HTR-8/SVneo (cell line): ENCODE measurements at regions not wholly inside any gene's neighbourhood (a gene's known extent, or its start where the extent isn't known, plus 50 kb on each side); places are given as distances from the start of the nearest gene placed in this dataset.

Experiments
- DNase-seq: peaks from one replicate; pipeline ENCODE4 v3.0.0; 2011; ENCODE audit warnings: low spot score, mixed read lengths; ENCODE audit not compliant: insufficient read length
- FAIRE-seq: peaks from 2 replicates; lab custom pipeline; 2011; peaks lifted over from hg19 to GRCh38; lab: Jason Lieb, UNC

DNA sequence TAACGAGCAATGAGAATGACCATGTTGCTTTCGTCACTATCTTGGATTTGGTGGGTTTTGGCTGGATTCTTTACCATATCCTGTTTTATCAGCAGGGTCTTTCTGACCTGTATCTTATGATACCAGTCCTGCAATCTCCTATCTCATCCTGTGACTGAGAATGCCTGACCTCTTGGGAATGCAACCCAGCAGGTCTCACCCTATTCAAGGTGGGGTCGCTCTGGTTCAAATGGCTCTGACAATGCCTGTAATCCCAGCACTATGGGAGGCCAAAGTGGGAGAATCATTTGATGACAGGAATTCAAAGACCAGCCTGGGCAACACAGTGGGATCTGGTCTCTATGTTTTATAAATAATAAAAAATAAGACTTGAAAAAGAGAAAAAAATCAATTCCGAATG is 173.5 kb downstream of the ACTR3 start:
- FAIRE-seq, result no peak
- DNase-seq, result no peak

DNA sequence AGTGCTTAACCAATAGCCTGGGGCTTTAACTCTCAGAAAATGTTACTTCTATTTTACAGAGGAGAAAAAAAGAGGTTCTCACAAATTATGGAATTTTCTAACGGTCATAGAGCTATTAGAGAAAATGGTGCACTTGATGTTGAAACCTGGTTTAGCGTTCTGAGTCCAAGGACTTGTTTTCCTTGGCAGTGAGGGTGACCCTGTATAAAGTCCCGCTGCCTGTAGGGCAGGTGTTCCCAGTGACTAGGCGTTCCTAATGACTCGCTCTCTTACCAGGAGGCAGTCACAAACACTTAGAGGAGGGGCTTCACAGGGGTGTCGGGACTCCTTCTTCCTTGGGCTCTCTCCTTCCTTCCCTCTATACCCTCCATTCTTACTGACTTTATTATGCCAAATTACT is 175.8 kb downstream of the ACTR3 start:
- FAIRE-seq (no peak), DNase-seq (no peak)

DNA sequence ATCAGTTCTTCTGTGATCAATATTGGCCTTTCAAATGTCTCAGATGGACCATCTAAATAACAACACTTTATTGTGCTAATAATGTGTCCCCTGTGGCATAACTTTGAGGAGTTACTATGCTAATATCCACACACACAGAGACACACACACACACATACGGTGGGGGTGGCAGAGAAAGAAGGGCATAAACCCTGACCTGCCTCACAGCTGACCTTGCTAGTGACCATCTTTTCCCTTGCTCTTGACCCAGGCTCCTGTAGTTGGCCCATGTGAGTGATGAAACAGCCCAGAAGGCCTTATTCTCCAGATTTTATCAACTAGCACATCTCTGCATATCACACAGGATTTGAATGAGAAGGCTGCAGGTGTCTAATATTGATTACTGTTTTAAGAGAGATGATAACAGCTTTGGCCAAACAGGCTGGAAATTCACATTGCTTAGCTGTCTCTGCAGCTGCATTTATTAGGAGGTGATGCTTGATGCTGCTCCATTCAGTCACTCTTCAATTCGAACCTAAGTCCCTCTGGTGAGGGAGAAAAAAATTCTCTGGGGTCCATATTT is 176.4 kb downstream of the ACTR3 start:
- FAIRE-seq, result no peak
- no peak for DNase-seq

- FAIRE-seq (no peak), DNase-seq (no peak)
Observed at GRCh38 chr2:114068438-114068837, 178.5 kb downstream of the ACTR3 start.

GRCh38 chr2:114076961-114077360 is 187.1 kb downstream of the ACTR3 start:
- DNase-seq, result no peak
- no peak for FAIRE-seq

GRCh38 chr2:114079366-114080004 is 189.6 kb downstream of the ACTR3 start:
- DNase-seq (no peak), FAIRE-seq (no peak)

GRCh38 chr2:114082731-114083433 is 193.0 kb downstream of the ACTR3 start:
- DNase-seq, result no peak
- no peak for FAIRE-seq

GRCh38 chr2:114083717-114084387 is 194.0 kb downstream of the ACTR3 start:
- DNase-seq (no peak), FAIRE-seq (no peak)

- FAIRE-seq (no peak), DNase-seq (no peak)
Observed at GRCh38 chr2:114085238-114085637, 195.3 kb downstream of the ACTR3 start.

GRCh38 chr2:114085992-114086391 is 196.1 kb downstream of the ACTR3 start:
- FAIRE-seq (no peak), DNase-seq (no peak)

DNA sequence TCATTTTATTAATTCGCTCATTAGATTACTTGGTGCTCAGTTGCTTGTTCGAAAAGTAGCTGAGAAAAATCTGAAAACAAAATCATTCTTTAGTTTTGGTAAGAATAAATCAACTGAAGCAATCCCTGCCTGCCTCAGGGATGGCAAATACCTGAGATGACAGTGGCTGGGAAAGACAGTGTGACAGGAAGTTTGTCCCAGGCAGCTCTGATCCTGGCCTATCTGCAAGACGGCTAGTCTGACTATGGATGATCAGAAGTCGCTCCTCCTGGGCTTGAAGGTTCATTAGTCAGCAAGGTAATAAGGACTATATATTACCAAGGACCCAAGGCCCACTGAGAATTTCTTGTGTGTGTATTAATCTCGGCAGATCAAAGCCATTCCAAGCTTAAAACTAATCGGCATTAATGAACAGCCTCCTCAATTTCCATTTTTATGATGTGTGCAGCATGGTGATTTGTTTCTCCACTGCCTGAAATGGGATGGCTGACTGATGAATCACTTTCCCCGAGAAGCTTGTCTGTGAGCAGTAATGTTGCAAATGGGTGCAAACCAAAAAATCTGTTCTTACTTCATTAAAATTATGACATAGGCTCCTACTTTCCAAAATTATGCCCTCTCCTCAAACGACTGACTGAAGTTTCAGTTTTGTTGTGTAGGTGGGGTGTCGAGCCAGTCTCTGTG is 199.9 kb downstream of the ACTR3 start:
- DNase-seq (no peak), FAIRE-seq (no peak)

DNA sequence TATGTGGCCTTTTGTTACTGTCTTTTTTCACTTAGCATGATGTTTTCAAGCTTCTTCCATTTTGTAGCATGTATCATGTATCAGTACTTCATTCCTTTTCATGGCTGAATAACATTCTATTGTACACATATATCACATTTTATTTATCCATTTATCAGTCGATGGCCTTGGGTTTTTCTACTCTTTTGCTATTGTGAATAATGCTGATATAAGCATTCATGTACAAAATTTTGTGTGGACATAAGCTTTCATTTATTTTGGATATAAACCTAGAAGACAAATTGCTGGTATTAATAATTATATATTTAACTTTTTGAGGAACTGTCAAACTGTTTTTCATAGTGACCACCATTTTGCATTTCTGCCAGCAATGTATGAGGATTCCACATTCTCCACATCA is 201.1 kb downstream of the ACTR3 start:
- FAIRE-seq (no peak), DNase-seq (no peak)

DNA sequence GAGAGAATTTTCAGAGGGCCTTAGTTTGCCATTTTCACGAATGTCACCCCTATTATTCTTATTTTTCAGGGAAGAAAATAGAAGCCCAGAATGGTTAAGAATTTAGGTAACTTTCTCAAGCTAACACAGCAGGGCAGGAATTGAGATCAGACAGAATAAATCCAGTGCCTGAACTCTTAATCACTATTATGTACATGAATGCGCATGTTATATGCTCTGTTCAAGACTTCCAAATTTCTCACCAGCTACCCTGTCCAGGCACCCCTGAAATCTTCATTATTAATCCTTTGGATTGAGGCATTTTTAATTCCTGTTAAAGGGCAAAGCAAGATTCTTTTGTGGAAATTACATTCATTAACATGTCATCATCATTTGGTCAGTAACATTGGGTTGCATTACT is 218.4 kb downstream of the ACTR3 start:
- DNase-seq (no peak), FAIRE-seq (no peak)

DNA sequence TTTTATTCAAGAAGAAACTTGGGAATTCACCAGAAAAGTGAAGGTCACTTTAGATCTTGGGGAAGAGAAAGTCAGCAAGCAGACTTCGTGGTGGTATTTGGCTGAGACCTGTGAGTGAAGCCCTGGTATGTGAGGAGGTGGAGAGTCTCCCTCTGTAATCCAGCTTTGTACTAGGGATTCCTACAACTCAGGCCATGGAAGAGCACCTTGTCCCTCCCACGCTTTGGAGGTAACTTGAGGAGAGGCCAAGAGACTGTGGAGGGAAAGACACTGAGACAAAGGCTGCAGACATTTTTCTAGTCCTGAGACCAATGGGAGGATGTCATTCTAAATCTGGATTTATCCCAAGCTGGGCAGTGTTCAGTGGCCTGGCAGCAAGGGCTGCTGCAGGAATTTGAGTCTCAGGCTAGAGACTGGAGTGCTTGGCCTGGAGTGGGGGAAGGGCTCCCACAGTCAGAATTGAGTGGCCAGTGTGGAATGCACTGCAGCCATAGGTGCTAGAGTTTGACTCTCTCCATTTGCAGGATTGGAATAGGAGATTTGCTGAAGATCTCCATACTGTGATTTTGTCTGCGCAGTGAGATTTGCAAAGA is 219.0 kb downstream of the ACTR3 start:
- FAIRE-seq (no peak), DNase-seq (no peak)

DNA sequence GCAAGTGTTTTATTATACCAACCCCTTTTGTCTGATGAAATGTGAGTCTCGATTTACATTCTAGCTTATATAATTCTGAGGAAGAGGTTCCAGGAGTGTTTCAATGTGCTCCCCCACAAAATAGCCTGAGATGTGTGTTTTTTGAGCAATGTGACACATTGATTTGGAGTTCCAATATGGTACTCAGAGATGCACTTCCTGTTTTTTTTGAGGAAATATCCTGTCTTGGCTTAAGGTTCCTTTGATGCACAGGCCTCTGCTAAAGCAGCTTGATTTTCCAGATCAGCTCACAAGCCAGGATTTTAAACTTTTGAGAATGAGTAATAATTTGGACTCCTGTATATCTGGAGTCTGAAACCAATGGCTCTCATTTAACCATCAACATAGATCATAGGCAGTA is 221.4 kb downstream of the ACTR3 start:
- DNase-seq (no peak), FAIRE-seq (no peak)

DNA sequence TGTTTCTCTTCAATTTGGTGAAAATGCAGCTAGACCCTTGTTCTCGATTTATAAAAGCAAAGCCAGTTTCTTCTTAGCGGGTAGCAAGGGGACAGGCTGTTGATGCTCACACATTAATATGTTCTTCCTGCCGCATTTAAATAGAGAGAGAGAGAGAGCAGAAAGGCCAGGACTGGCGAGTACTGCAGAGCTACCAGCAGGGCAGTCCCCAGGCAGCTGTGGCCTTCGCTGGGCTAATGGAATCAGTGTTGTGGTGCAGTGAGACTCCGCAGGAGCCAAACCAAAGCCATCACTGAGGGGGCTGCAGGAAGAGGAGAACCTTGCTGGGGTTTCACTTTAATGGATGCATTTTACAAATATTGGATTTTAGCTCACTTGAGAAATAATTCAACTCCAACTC is 223.6 kb downstream of the ACTR3 start:
- no peak for DNase-seq
- no peak for FAIRE-seq

DNA sequence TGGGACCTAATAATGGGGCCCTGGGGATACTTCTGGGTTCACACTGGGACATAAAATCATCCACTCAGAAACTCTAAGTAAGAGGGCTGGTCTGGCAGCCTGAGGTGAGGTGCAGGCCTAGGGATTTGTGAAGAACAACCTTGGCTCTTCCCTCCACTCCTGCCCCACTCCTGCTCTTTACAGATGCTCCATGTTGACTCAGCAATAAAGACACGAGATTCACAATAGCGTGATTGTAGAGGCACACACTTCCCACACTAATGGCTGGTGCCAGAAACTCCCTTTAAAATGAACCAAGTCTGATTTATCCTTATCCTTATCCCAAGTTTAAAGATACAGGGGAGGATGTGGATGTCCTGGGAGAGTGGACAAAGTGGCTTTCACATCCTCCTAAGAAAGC is 228.2 kb downstream of the ACTR3 start:
- FAIRE-seq (no peak), DNase-seq (no peak)

- FAIRE-seq (no peak), DNase-seq (no peak)
Observed at GRCh38 chr2:114119862-114120261, 230.0 kb downstream of the ACTR3 start.

DNA sequence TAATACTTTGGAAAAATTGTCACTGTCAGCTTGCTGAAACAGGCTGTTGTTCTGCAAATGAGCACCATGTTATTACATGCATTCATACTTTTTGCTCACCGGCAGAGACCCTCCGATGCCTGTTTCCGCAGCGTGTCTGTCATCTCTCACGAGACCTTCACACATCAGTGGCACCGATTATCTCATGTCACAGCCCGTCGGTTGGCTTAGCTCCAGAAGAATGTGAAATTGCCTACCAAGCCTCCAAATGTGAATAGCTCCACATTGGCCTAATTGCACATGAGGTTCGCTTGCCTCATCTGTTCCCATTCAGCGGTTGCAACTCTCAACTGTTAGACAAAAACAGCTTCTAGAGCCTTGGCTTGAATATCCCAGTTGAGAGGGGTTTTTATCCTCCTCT is 233.0 kb downstream of the ACTR3 start:
- DNase-seq (no peak), FAIRE-seq (no peak)

- FAIRE-seq, result no peak
- DNase-seq, result no peak
Observed at GRCh38 chr2:114123925-114124324, 234.0 kb downstream of the ACTR3 start.
